Activated CD4-positive, alpha-beta memory T cell treated with anti-CD3 and anti-CD28 coated beads, Interleukin-2, amount 10 ng/mL, durations not matched to agents 7 days and 5 days (primary cell): ENCODE measurements at regions not wholly inside any gene's neighbourhood (a gene's known extent, or its start where the extent isn't known, plus 50 kb on each side); places are given as distances from the start of the nearest gene placed in this dataset.
"Not testable (repeated sequence)": the region's sequence is repeated elsewhere in the genome, so short reads cannot be mapped to it uniquely, and the experiment has no call there.

ENCODE experiments used
- CTCF ChIA-PET: fragments of 350-600 bp; sonication (Branson Sonifier 250); formaldehyde crosslinking; loops from one replicate; lab custom pipeline; 2021; ENCODE audit warnings: antibody characterized with exemption, inconsistent platforms; lab: Charles Lee
- POLR2A ChIA-PET: fragments of 350-600 bp; sonication (Branson Sonifier 250); formaldehyde crosslinking; loops from one replicate; lab custom pipeline; 2021; ENCODE audit warnings: antibody characterized with exemption; lab: Charles Lee
- DNase-seq: peaks from one replicate; pipeline ENCODE4 v3.0.0-alpha.2; 2020
- H3K27ac Mint-ChIP-seq: one replicate; pipeline ENCODE4 v1.8.0; 2021; ENCODE audit warnings: mild to moderate bottlenecking, mixed read lengths
- H3K27me3 Mint-ChIP-seq: one replicate; pipeline ENCODE4 v1.8.0; 2021; ENCODE audit warnings: mixed read lengths
- H3K36me3 Mint-ChIP-seq: one replicate; pipeline ENCODE4 v1.8.0; 2021; ENCODE audit warnings: low read depth, mixed read lengths
- H3K4me1 Mint-ChIP-seq: one replicate; pipeline ENCODE4 v1.8.0; 2021; ENCODE audit warnings: mixed read lengths
- H3K4me3 Mint-ChIP-seq: one replicate; pipeline ENCODE4 v1.8.0; 2021; ENCODE audit warnings: mild to moderate bottlenecking, mixed read lengths
- H3K9me3 Mint-ChIP-seq: one replicate; pipeline ENCODE4 v1.8.0; 2021; ENCODE audit warnings: mixed read lengths

DNA sequence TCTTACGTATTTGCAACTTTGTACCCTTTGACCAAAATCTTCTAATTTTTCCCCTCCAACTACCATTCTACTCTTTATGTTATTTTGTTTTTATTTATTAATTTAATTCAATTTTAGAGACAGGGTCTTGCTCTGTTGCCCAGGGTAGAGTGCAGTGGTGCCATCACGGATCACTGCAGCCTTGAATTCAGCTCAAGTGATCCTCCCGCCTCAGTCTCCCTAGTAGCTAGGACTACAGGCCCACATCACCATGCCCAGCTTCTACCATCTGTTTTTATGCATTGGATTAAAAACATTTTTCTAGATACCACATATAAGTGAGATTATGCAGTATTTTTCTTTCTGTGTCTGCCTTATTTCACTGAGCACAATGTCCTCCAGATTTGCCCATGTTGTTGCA, 2912.5 kb downstream of the RPIA start:
- H3K36me3 Mint-ChIP-seq, H3K4me1 Mint-ChIP-seq, POLR2A ChIA-PET, H3K4me3 Mint-ChIP-seq, H3K9me3 Mint-ChIP-seq, H3K27ac Mint-ChIP-seq, DNase-seq, H3K27me3 Mint-ChIP-seq, CTCF ChIA-PET: not testable (repeated sequence)

DNA sequence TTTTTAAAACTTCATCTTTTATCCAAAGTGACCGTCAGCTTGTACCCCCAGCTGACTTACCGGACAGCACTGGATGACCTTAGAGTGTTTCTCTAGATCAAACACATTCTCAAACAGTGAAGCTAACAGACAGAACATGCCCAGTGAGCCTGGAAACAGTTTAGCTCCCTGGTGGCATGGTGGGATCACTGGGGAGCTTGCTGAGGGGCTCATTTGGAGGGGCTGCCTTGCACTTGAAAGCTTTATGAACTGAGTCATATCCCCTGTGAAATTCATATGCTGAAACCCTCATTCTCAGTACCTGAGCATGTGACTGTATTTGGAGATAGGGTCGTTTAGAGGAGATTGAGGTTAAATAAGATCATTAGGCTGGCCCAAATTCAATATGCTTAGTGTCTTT, 2913.2 kb downstream of the RPIA start:
- CTCF ChIA-PET, H3K4me3 Mint-ChIP-seq, H3K27me3 Mint-ChIP-seq, H3K9me3 Mint-ChIP-seq, H3K4me1 Mint-ChIP-seq, H3K27ac Mint-ChIP-seq, DNase-seq, POLR2A ChIA-PET, H3K36me3 Mint-ChIP-seq: not testable (repeated sequence)

DNA sequence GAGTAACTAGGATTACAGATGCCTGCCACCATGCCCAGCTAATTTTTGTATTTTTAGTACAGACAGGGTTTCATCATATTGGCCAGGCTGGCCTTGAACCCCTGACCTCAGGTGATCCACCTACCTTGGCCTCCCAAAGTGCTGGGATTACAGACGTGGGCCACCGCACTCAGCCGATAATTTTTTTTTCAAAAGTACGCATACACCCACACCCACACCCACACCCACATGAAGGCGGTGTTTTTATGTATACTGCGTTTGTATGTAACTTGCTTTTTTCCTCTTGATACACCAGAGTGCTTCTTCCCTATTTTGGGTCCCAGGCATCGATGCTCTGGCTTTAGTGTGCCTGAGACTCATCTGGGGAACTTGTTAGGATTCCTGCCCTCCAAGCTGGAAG, 2932.3 kb downstream of the RPIA start:
- H3K4me3 Mint-ChIP-seq, H3K9me3 Mint-ChIP-seq, H3K4me1 Mint-ChIP-seq, CTCF ChIA-PET, H3K36me3 Mint-ChIP-seq, H3K27ac Mint-ChIP-seq, POLR2A ChIA-PET, DNase-seq, H3K27me3 Mint-ChIP-seq: not testable (repeated sequence)

DNA sequence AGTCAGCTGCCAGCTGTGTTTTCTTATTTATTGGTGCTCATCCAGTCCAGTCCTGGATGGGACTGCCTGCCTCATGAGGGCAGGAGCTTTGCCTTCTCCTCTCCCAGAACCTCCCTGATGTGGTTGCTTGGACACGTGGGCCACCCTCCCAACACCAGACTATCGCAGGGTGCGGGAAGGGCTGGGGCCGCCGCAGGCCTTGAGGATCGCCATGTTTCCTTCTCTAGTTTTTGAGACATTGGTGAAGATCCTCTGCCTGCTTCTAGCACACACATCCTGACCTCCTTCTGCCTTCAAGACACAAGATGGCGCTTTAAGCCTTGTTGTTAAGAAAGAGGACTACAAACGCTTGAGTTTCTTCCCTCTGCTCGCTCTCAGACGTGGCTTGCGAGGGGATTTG, 2937.0 kb downstream of the RPIA start:
- H3K4me1 Mint-ChIP-seq, CTCF ChIA-PET, DNase-seq, POLR2A ChIA-PET, H3K9me3 Mint-ChIP-seq, H3K27me3 Mint-ChIP-seq, H3K36me3 Mint-ChIP-seq, H3K4me3 Mint-ChIP-seq, H3K27ac Mint-ChIP-seq: not testable (repeated sequence)

DNA sequence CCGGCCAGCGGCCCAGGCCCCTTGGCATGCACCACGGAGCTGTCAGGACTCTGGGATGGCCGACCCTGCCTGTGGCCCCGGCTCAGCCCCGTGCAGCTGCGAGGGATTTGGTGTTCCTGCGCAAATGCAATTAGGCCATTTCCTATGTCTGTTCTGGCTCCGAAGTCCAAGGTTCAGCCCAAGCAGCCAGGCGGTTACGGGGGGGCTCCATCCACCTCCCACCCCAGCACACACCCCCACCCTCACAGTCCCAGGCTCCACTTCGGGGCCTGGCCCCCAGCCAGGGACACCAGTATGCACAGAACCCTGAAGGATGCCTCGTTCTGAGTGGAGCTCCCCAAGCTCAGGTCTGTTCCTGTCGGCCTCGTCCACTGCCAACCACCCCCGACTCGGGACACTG, 2965.7 kb downstream of the RPIA start:
- H3K27ac Mint-ChIP-seq, DNase-seq, H3K27me3 Mint-ChIP-seq, CTCF ChIA-PET, H3K4me3 Mint-ChIP-seq, POLR2A ChIA-PET, H3K9me3 Mint-ChIP-seq, H3K36me3 Mint-ChIP-seq, H3K4me1 Mint-ChIP-seq: not testable (repeated sequence)

DNA sequence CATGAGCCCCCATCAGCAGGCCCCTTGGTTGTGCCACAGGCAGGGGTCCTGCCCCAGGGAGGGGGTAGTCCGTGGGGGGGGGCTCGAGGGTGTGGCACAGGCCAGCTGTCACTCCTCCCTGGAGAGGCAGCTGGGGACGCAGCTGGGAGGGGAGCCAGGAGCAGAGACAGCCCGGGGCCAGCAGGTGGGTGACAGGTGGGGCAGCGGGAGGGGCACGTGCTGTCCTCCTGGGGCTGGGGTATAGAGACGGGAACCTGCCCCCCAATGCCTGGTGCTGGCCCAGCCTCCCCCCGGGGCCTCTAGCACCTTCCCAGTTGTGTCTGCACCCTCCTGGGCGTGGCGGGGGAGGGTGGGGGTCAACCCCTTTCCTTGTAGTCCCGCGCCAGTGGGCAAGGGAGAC, 2966.9 kb downstream of the RPIA start:
- H3K4me1 Mint-ChIP-seq, H3K27me3 Mint-ChIP-seq, POLR2A ChIA-PET, DNase-seq, H3K36me3 Mint-ChIP-seq, H3K4me3 Mint-ChIP-seq, CTCF ChIA-PET, H3K27ac Mint-ChIP-seq, H3K9me3 Mint-ChIP-seq: not testable (repeated sequence)

DNA sequence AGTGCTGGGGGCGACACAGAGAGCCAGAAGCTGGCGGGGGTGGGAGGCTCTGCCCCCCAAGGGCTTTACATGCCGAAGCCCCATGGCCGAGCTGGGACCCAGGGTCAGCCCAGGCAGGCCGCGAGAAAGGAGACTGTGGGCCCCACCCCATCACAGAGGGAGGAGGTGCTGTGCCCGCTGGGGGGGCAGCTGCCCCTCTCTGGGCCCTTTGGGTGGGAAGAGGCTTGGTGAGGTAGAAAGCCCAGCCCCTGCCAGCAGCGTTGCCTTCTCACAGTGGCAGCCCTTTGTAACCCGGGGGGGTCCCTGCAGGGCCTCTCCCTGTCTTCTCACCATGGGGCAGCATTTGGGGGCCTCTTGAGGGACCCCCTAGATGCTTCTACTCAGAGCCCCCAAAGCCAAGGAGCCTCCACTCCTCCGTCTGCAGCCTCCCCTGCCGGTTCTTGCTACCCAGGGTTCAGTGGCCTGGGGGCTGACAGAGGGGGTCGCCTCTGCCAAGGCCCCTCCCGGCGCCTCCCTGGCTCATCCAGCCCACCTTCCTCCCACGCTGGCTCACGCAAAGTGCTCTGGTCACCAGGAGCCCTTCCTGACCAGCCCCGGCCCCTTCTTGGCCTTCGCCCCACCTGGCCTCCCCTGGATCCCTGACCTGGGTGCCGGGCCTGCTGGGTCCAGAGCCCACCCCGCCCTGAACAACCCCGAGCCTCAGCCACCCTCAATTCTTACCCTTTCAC, 2967.9 kb downstream of the RPIA start:
- H3K9me3 Mint-ChIP-seq, H3K4me3 Mint-ChIP-seq, H3K27me3 Mint-ChIP-seq, H3K36me3 Mint-ChIP-seq, POLR2A ChIA-PET, DNase-seq, CTCF ChIA-PET, H3K4me1 Mint-ChIP-seq, H3K27ac Mint-ChIP-seq: not testable (repeated sequence)

DNA sequence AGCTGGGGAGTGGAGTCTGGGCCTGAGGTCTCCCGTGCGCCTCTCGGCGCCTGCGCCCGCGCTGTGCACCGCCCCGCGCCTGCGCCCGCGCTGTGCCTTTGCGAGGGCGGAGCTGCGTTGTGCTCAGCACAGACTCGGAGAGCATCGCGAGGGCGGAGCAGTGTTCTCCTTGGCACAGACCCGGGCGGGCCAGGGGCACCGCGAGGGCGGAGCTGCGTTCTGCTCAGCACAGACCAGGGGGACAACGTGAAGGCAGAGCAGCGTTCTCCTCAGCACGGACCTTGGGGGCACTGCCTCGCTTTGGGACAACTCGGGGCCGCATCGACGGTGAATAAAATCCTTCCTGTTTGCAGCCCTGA, 2968.4 kb downstream of the RPIA start:
- DNase-seq, POLR2A ChIA-PET, H3K9me3 Mint-ChIP-seq, H3K4me1 Mint-ChIP-seq, H3K4me3 Mint-ChIP-seq, CTCF ChIA-PET, H3K27ac Mint-ChIP-seq, H3K27me3 Mint-ChIP-seq, H3K36me3 Mint-ChIP-seq: not testable (repeated sequence)

DNA sequence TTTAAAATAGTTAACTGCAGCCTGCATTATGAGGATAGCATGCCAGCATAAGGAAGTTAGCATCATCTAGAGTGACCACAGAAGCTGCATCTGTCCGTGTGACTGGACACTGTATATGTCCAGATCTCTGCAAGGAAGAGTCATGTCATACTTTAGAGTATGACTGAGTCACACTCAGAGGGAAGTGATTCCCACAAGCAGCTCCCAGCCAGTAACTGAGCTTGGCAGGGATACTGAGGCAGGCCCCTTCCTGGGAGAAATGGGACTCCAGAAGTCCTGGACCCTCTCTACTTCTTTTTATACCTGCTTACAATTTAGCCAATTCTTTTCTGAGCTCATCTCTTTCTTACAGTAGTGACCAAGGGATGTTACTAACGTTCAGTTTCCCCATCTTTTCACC, 2975.9 kb downstream of the RPIA start:
- H3K27me3 Mint-ChIP-seq, H3K36me3 Mint-ChIP-seq, H3K9me3 Mint-ChIP-seq, H3K4me1 Mint-ChIP-seq, POLR2A ChIA-PET, H3K4me3 Mint-ChIP-seq, DNase-seq, H3K27ac Mint-ChIP-seq, CTCF ChIA-PET: not testable (repeated sequence)

DNA sequence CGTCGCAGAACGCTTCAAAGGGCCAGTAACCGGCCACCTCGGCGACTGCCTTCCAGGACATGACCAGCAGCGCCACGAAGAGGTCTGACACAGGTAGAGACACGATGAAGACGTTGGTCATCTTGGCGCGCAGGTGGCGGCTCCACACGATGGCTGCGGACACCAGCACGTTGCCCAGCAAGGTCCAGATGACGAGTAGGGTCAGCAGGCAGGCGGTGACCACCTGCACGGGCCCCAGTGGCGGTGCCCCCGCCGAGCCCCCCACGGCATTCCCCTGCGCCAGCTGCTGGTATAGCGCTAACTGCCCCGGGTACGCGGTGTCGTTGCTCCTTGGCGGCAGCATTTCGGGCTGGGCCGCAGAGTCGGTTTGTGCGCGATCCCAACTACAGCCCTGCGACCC, 2994.1 kb downstream of the RPIA start:
- H3K27me3 Mint-ChIP-seq, CTCF ChIA-PET, H3K27ac Mint-ChIP-seq, H3K9me3 Mint-ChIP-seq, H3K4me1 Mint-ChIP-seq, H3K36me3 Mint-ChIP-seq, POLR2A ChIA-PET, H3K4me3 Mint-ChIP-seq, DNase-seq: not testable (repeated sequence)

DNA sequence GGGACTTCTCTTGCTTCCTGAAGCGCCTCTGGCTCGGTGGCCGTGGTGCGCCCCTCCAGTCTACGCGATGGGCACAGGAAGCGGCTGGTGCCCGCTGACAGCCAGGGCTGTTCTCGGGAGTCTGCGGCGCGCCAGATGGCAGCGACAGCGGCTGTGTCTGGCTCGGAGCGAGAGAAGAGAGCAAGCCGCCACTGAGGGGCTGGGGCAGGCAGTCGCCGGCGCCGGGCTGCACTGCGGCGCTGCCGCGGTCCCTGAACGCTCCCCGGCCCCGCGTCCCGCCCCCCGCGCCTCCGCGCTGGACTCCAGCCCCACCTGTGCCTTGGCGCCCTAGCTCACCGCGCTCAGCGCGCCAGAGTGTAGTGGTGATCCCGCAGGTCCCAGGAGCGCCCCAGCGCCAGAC, 2994.6 kb downstream of the RPIA start:
- H3K9me3 Mint-ChIP-seq, H3K4me3 Mint-ChIP-seq, H3K4me1 Mint-ChIP-seq, H3K36me3 Mint-ChIP-seq, H3K27ac Mint-ChIP-seq, POLR2A ChIA-PET, CTCF ChIA-PET, H3K27me3 Mint-ChIP-seq, DNase-seq: not testable (repeated sequence)
